ENCODE measurements at regions not wholly inside any gene's neighbourhood (a gene's known extent, or its start where the extent isn't known, plus 50 kb on each side); places are given as distances from the start of the nearest gene placed in this dataset.

GRCh38 chr2:156098506-156098905 lies 234.0 kb downstream of the NR4A2 start:
- Histone ChIP-seq H3K27ac (peak overlapping the region in 1 of 4 donors; percentile 26), H3K27me3 (no peaks in the 10 kb centered on the region), H3K9me3 (no peaks in the 10 kb centered on the region), H3K4me3 (no peak overlapping the region), H3K36me3 (no peaks in the 10 kb centered on the region), H3K4me1 (peaks cover 0 to 26% (median 0%) of the 10 kb centered on the region in 3 donors)
- TF ChIP-seq POLR2A (IDR thresholded peaks at IDR 0.05), result no peak
- TF ChIP-seq, protein P1, sequence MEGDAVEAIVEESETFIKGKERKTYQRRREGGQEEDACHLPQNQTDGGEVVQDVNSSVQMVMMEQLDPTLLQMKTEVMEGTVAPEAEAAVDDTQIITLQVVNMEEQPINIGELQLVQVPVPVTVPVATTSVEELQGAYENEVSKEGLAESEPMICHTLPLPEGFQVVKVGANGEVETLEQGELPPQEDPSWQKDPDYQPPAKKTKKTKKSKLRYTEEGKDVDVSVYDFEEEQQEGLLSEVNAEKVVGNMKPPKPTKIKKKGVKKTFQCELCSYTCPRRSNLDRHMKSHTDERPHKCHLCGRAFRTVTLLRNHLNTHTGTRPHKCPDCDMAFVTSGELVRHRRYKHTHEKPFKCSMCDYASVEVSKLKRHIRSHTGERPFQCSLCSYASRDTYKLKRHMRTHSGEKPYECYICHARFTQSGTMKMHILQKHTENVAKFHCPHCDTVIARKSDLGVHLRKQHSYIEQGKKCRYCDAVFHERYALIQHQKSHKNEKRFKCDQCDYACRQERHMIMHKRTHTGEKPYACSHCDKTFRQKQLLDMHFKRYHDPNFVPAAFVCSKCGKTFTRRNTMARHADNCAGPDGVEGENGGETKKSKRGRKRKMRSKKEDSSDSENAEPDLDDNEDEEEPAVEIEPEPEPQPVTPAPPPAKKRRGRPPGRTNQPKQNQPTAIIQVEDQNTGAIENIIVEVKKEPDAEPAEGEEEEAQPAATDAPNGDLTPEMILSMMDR (IDR thresholded peaks at IDR 0.05), result no peak
- intact Hi-C loops (cut with DNase I), result no loop called here
- DNase-seq, result no peak
- 27 to 48% methylated on average over 2 of the region's 2 CpGs for WGBS, 2 donors

DNA sequence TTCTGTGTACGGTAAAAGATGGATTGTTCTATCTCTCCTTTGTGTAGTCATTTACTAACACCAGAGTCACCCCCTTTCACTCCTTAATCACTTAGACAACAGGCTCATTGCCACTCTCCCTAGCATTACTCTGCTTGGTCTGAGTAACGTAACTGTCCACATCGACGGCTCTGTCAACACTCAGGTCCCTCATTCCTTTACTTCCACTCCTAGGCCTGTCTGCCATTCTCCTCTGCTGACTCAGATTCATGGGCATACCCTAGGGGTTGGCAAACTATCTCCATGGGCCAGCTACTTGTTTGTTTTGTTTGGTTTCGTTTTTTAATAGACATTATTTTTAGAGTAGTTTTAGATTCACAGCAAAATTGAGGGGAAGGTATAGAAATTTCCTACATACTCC lies 243.9 kb downstream of the NR4A2 start:
- Histone ChIP-seq H3K9me3 (no peaks in the 10 kb centered on the region), H3K4me3 (no peak overlapping the region), H3K27ac (no peak overlapping the region), H3K27me3 (no peaks in the 10 kb centered on the region), H3K4me1 (peaks cover 0 to 13% (median 0%) of the 10 kb centered on the region in 3 donors), H3K36me3 (no peaks in the 10 kb centered on the region)
- TF ChIP-seq POLR2A (IDR thresholded peaks at IDR 0.05), result no peak
- TF ChIP-seq, protein P1 (IDR thresholded peaks at IDR 0.05), result no peak
- intact Hi-C loops (cut with DNase I), result no loop called here
- DNase-seq, result no peak
- 65 to 67% methylated on average over 5 of the region's 5 CpGs for WGBS, 2 donors

- no peak for TF ChIP-seq POLR2A (IDR thresholded peaks at IDR 0.05)
- DNase-seq, result no peak
- no peaks in the 10 kb centered on the region for H3K36me3 ChIP-seq
- H3K4me3 ChIP-seq, result no peak overlapping the region
- 63 to 67% methylated on average over 2 of the region's 2 CpGs for WGBS, 2 donors
- H3K9me3 ChIP-seq, result no peaks in the 10 kb centered on the region
- H3K27ac ChIP-seq, result no peak overlapping the region
- no peaks in the 10 kb centered on the region for H3K27me3 ChIP-seq
- intact Hi-C loops (cut with DNase I), result no loop called here
- H3K4me1 ChIP-seq, result peaks cover 0 to 20% (median 0%) of the 10 kb centered on the region in 3 donors
These were observed 244.6 kb downstream of the NR4A2 start for GRCh38 chr2:156087875-156088274.

DNA sequence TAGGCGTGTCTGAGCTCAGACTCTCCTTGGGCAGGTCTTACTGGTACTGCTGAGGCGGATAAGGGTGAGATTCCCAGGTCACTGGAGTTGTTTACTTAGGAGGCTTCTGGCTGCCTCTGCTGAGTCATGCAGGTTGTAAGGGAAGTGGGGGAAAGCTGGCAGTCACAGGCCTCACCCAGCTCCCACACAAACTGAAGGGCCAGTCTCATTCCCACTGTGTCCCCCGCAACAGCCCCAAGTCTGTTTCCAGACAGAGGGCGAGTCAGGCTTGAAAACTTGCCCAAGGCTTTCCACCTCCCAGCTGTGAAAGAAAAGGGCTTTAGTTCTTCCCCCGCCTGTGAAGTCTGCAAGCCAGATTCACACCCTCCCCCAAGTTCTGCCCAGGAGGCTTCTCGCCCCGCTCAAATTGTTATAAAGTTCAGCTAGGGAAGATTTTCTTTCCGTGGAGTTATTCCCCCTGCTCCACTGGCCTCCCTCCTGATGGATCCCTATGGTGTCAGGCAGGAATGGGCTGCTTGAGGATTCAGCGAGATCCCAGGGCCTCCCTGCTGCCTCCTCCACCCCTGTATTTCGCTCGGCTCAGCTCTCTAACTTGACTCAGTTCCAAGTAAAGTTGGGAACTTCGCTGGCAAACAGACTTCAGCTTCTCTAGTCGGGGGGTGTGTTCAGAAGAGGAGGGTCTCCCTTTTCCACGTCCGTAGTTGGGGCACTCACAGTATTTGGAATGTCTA lies 248.6 kb downstream of the NR4A2 start:
- no peak for DNase-seq

GRCh38 chr2:156079845-156080244 lies 252.7 kb downstream of the NR4A2 start:
- H3K4me3 ChIP-seq, result no peak overlapping the region
- H3K4me1 ChIP-seq, result peaks cover 0 to 42% (median 0%) of the 10 kb centered on the region in 3 donors
- no peak for DNase-seq
- no peaks in the 10 kb centered on the region for H3K36me3 ChIP-seq
- WGBS, 2 donors, result 80 to 94% methylated on average over 2 of the region's 2 CpGs
- H3K9me3 ChIP-seq, result peaks cover 0 to 8% (median 0%) of the 10 kb centered on the region in 3 donors
- no peak for TF ChIP-seq POLR2A (IDR thresholded peaks at IDR 0.05)
- TF ChIP-seq, protein P1 (IDR thresholded peaks at IDR 0.05), result no peak
- H3K27ac ChIP-seq, result no peak overlapping the region
- intact Hi-C loops (cut with DNase I), result no loop called here
- no peaks in the 10 kb centered on the region for H3K27me3 ChIP-seq

More for the DNA sequence above, 248.6 kb downstream of the NR4A2 start:
- intact Hi-C loops (cut with DNase I), result no loop called here
- Histone ChIP-seq H3K36me3 (no peaks in the 10 kb centered on the region), H3K4me1 (peaks cover 0 to 25% (median 0%) of the 10 kb centered on the region in 3 donors), H3K4me3 (no peak overlapping the region), H3K9me3 (peaks cover 0 to 8% (median 0%) of the 10 kb centered on the region in 3 donors), H3K27me3 (no peaks in the 10 kb centered on the region), H3K27ac (peak overlapping the region; percentile 71 to 83 (median 77))
- no peak for TF ChIP-seq POLR2A (IDR thresholded peaks at IDR 0.05)
- TF ChIP-seq, protein P1 (IDR thresholded peaks at IDR 0.05), result no peak
- WGBS, 2 donors, result 49 to 54% methylated on average over 10 to 12 of the region's 15 CpGs
